ENCODE measurements at regions not wholly inside any gene's neighbourhood (a gene's known extent, or its start where the extent isn't known, plus 50 kb on each side); places are given as distances from the start of the nearest gene placed in this dataset.

DNA sequence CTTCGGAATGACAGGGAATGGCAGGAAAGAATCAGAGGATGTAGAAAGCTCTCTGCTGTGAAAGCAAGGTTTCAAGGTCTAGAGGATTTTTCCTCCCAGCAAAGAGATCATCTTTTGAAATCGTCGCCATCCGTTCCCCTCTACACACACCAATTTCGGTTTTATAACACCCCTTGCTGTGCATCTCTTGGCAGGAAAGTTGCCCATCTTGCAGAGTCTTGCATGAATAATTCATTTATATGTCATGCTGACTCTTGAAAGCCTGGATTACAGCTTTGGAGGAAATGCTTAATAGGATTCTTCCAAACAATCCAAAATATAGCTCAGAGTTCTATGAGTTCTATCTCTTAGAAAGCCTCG, 262.7 kb downstream of the CHL1 start:
- Histone ChIP-seq H3K4me3 (no peak overlapping the region), H3K4me1 (no peaks in the 10 kb centered on the region), H3K27me3 (no peaks in the 10 kb centered on the region), H3K9me3 (no peaks in the 10 kb centered on the region), H3K27ac (no peak overlapping the region), H3K36me3 (no peaks in the 10 kb centered on the region)
- in situ Hi-C loops (cut with MboI; ENCODE audit: low pct_ligation_motif_present in 1 of 4, low pct_unique_long_range_greater_than_20kb in 1 of 4, low sequenced_read_pairs in 3 of 4), result no loop called here
- intact Hi-C loops (cut with DNase I; ENCODE audit: low total_unique reads), result no loop called here
- DNase-seq, result no peak
- 61 to 77% methylated on average over 6 of the region's 6 CpGs for WGBS, 2 donors (ENCODE audit: low coverage in 1 of 2)
- TF ChIP-seq POLR2A (IDR thresholded peaks at IDR 0.05), result no peak
- no peak for TF ChIP-seq EP300 (IDR thresholded peaks at IDR 0.05; ENCODE audit: low read depth)
- TF ChIP-seq, protein P1, sequence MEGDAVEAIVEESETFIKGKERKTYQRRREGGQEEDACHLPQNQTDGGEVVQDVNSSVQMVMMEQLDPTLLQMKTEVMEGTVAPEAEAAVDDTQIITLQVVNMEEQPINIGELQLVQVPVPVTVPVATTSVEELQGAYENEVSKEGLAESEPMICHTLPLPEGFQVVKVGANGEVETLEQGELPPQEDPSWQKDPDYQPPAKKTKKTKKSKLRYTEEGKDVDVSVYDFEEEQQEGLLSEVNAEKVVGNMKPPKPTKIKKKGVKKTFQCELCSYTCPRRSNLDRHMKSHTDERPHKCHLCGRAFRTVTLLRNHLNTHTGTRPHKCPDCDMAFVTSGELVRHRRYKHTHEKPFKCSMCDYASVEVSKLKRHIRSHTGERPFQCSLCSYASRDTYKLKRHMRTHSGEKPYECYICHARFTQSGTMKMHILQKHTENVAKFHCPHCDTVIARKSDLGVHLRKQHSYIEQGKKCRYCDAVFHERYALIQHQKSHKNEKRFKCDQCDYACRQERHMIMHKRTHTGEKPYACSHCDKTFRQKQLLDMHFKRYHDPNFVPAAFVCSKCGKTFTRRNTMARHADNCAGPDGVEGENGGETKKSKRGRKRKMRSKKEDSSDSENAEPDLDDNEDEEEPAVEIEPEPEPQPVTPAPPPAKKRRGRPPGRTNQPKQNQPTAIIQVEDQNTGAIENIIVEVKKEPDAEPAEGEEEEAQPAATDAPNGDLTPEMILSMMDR (IDR thresholded peaks at IDR 0.05), result no peak
- TF ChIP-seq POLR2AphosphoS5 (IDR thresholded peaks at IDR 0.05), result no peak

DNA sequence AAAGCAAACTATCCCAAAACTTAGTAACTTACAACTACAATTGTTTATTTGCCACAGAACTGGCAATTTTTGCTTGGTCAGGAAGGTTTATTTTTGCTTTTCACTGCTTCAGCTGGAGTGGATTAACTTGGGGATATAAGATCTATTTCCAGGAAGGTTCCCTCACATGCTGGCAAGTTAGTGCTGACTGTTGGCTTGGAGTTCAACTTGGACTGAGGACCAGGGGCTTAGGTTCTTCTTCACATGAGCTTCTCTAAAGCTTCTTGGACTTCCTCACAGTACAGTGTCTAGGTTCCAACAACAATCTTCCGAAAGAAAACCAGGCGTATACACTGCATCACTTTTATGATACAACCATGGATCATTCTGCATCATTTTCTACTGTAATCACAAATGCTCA, 264.4 kb downstream of the CHL1 start:
- intact Hi-C loops (cut with DNase I; ENCODE audit: low total_unique reads), result no loop called here
- in situ Hi-C loops (cut with MboI; ENCODE audit: low pct_ligation_motif_present in 1 of 4, low pct_unique_long_range_greater_than_20kb in 1 of 4, low sequenced_read_pairs in 3 of 4), result no loop called here
- H3K27ac ChIP-seq, result no peak overlapping the region
- DNase-seq, result no peak
- 75% methylated on average over 2 of the region's 2 CpGs; no CpG with 5 or more reads in 1 of the 2 donors for WGBS, 2 donors (ENCODE audit: low coverage in 1 of 2)
- H3K9me3 ChIP-seq, result no peaks in the 10 kb centered on the region
- no peaks in the 10 kb centered on the region for H3K4me1 ChIP-seq
- no peaks in the 10 kb centered on the region for H3K27me3 ChIP-seq
- H3K36me3 ChIP-seq, result no peaks in the 10 kb centered on the region
- TF ChIP-seq, protein P1 (IDR thresholded peaks at IDR 0.05), result no peak
- no peak for TF ChIP-seq POLR2A (IDR thresholded peaks at IDR 0.05)
- TF ChIP-seq POLR2AphosphoS5 (IDR thresholded peaks at IDR 0.05), result no peak
- no peak for TF ChIP-seq EP300 (IDR thresholded peaks at IDR 0.05; ENCODE audit: low read depth)
- H3K4me3 ChIP-seq, result no peak overlapping the region

DNA sequence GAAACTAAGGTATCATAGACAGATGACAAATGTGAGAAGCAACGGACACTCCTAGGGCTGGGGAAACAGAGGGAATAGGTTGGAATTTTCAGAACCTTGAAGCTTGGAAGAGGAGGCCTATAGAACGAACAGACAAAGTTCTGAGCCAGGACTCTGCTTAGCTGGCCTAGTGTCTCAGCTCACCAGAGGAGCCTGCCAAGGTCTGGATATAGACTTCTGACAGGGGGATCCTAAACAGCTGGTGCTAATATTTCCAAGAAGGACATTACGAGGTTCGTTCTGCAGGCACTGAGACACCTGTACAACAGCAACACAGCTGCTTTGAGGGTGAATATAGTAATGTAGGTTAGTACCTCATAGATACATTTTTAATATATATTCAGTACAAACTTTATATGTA, 266.3 kb downstream of the CHL1 start:
- H3K4me1 ChIP-seq, result no peaks in the 10 kb centered on the region
- WGBS, 2 donors (ENCODE audit: low coverage in 1 of 2), result 41 to 45% methylated on average over 3 to 4 of the region's 4 CpGs
- no peaks in the 10 kb centered on the region for H3K36me3 ChIP-seq
- H3K27ac ChIP-seq, result no peak overlapping the region
- intact Hi-C loops (cut with DNase I; ENCODE audit: low total_unique reads) (no loop called here), in situ Hi-C loops (cut with MboI; ENCODE audit: low pct_ligation_motif_present in 1 of 4, low pct_unique_long_range_greater_than_20kb in 1 of 4, low sequenced_read_pairs in 3 of 4) (no loop called here)
- H3K4me3 ChIP-seq, result no peak overlapping the region
- DNase-seq, result no peak
- TF ChIP-seq, protein P1 (IDR thresholded peaks at IDR 0.05), result no peak
- TF ChIP-seq POLR2A (IDR thresholded peaks at IDR 0.05) (no peak), EP300 (IDR thresholded peaks at IDR 0.05; ENCODE audit: low read depth) (no peak), POLR2AphosphoS5 (IDR thresholded peaks at IDR 0.05) (no peak)
- H3K27me3 ChIP-seq, result no peaks in the 10 kb centered on the region
- H3K9me3 ChIP-seq, result no peaks in the 10 kb centered on the region

DNA sequence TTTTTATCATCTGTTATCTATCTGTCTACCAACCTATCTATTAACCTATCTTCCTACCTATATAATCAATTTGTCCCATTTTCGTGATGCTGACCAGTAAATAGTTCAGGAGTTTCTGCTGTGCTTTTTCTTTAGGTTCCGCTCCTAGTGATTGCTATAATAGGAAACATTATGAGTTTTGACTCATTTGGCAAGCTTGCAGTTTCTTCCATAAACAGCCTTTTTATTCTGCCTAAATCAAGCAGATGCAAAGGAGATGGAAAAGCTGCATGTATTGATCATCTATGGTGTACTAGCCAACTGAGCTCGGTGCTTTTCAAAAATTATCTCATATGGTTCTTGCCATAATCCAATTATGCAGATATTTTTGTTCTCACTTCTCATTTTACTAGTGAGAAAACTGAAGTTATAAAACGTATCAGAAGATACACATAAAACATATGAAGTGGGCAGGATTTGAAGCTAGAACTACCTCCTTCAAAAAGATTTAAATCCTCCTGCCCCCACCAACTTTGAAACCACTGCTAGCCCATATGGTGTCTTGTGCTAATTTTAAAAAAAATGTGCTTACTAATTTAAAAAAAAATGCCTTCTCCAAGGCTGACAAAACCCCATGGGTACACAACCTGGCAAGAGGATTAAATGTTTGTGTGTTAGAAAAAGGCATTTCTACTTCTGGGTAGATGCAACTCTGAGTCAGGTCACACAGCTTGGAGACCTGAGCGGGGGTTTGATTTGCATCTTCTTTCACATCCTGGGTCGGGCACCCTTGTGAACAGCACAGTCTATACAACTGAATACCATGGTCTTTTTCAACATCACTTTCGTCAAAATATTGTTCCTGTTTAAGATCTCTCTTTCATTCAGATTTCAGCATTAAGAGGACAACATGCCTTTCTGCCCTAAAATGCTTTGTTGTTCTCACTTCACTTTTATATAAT, 267.0 kb downstream of the CHL1 start:
- Histone ChIP-seq H3K4me1 (no peaks in the 10 kb centered on the region), H3K27me3 (no peaks in the 10 kb centered on the region), H3K9me3 (no peaks in the 10 kb centered on the region), H3K27ac (no peak overlapping the region), H3K4me3 (no peak overlapping the region), H3K36me3 (no peaks in the 10 kb centered on the region)
- TF ChIP-seq POLR2A (IDR thresholded peaks at IDR 0.05) (no peak), EP300 (IDR thresholded peaks at IDR 0.05; ENCODE audit: low read depth) (no peak), POLR2AphosphoS5 (IDR thresholded peaks at IDR 0.05) (no peak)
- TF ChIP-seq, protein P1 (IDR thresholded peaks at IDR 0.05), result no peak
- 60 to 61% methylated on average over 6 to 7 of the region's 7 CpGs for WGBS, 2 donors (ENCODE audit: low coverage in 1 of 2)
- in situ Hi-C loops (cut with MboI; ENCODE audit: low pct_ligation_motif_present in 1 of 4, low pct_unique_long_range_greater_than_20kb in 1 of 4, low sequenced_read_pairs in 3 of 4) (no loop called here), intact Hi-C loops (cut with DNase I; ENCODE audit: low total_unique reads) (no loop called here)
- DNase-seq, result no peak
